Neural crest cell (in vitro differentiated cells): ENCODE measurements at regions not wholly inside any gene's neighbourhood (a gene's known extent, or its start where the extent isn't known, plus 50 kb on each side); places are given as distances from the start of the nearest gene placed in this dataset.
A peak's percentile ranks its signal among the peaks of the same experiment; 100 is the strongest.
"Not testable (repeated sequence)": the region's sequence is repeated elsewhere in the genome, so short reads cannot be mapped to it uniquely, and the experiment has no call there.

ENCODE experiments used
- DNase-seq: peaks from one replicate; pipeline ENCODE4 v3.0.0; 2021; ENCODE audit warnings: low read depth, mixed read lengths, low spot score
- H3K27ac Mint-ChIP-seq: one replicate; pipeline ENCODE4 v1.8.0; 2021; ENCODE audit warnings: mild to moderate bottlenecking, mixed read lengths; ENCODE audit not compliant: unreplicated experiment
- H3K27me3 Mint-ChIP-seq: 2 replicates; pipeline ENCODE4 v1.8.0; 2021; ENCODE audit warnings: low read depth, mild to moderate bottlenecking, mixed read lengths
- H3K36me3 Mint-ChIP-seq: 2 replicates; pipeline ENCODE4 v1.8.0; 2021; ENCODE audit warnings: low read depth, mild to moderate bottlenecking, mixed read lengths
- H3K4me1 Mint-ChIP-seq: 2 replicates; pipeline ENCODE4 v1.8.0; 2021; ENCODE audit warnings: mixed read lengths
- H3K4me3 Mint-ChIP-seq: one replicate; pipeline ENCODE4 v1.8.0; 2021; ENCODE audit warnings: mild to moderate bottlenecking, mixed read lengths
- H3K9me3 Mint-ChIP-seq: 2 replicates; pipeline ENCODE4 v1.8.0; 2021; ENCODE audit warnings: mixed read lengths
- TF ChIP-seq, protein P1 (sequence below): fragments of 200-600 bp; sonication (generic); conservative IDR thresholded peaks from 2 replicates; pipeline ENCODE4 v1.5.0; 2021; ENCODE audit warnings: antibody characterized with exemption, mild to moderate bottlenecking

DNA sequence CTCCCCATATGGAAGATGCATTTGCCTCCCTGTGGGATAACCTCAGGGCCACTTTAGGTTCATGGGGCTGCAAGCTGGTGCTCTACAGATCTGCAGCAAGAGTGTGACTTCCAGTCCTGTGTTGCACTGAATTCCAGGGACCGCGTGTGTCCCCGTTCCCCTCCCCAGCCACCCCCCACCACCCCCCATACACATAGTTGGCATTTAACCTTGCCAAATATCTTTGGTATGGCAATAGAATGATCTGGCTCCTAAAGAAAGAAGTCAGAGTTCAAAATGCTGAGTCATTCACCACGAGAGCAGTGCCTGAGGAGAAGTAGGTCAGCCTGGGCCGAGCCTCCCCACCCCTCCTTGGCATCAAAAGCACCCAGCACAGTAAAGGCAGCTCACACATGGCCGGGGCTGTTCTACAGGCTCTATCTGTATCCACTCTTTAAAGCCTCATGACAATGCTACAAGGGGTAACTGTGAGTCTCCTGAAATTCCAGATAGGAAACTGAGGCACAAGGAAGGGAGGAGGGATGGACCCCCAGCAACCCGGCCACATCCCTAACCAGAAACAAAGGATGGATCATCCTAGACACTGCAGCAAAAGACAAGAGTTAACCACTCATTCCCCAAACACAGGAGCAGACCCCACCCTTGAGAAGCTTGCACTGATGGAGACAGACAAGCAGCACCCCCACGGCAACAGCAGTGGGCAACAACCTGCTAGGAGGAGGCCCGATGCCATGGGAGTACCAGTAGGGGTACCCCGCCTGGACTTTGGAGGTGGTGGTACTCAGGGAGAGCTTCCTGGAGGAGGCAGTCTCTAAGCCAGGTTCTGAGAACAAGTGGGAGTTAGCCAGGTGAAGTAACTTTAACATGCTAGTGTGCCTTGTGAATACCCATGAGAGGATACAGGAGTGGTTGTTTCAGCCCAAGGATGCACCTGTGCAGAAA is 70.3 kb upstream of the NANOS1 start:
- Mint-ChIP-seq H3K9me3 (no peaks in the 10 kb centered on the region), H3K4me1 (peaks cover 30% of the 10 kb centered on the region), H3K27ac (peak overlapping the region; percentile 69), H3K27me3 (no peaks in the 10 kb centered on the region), H3K4me3 (no peak overlapping the region), H3K36me3 (no peaks in the 10 kb centered on the region)
- TF ChIP-seq, protein P1, sequence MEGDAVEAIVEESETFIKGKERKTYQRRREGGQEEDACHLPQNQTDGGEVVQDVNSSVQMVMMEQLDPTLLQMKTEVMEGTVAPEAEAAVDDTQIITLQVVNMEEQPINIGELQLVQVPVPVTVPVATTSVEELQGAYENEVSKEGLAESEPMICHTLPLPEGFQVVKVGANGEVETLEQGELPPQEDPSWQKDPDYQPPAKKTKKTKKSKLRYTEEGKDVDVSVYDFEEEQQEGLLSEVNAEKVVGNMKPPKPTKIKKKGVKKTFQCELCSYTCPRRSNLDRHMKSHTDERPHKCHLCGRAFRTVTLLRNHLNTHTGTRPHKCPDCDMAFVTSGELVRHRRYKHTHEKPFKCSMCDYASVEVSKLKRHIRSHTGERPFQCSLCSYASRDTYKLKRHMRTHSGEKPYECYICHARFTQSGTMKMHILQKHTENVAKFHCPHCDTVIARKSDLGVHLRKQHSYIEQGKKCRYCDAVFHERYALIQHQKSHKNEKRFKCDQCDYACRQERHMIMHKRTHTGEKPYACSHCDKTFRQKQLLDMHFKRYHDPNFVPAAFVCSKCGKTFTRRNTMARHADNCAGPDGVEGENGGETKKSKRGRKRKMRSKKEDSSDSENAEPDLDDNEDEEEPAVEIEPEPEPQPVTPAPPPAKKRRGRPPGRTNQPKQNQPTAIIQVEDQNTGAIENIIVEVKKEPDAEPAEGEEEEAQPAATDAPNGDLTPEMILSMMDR, result no peak
- no peak for DNase-seq

DNA sequence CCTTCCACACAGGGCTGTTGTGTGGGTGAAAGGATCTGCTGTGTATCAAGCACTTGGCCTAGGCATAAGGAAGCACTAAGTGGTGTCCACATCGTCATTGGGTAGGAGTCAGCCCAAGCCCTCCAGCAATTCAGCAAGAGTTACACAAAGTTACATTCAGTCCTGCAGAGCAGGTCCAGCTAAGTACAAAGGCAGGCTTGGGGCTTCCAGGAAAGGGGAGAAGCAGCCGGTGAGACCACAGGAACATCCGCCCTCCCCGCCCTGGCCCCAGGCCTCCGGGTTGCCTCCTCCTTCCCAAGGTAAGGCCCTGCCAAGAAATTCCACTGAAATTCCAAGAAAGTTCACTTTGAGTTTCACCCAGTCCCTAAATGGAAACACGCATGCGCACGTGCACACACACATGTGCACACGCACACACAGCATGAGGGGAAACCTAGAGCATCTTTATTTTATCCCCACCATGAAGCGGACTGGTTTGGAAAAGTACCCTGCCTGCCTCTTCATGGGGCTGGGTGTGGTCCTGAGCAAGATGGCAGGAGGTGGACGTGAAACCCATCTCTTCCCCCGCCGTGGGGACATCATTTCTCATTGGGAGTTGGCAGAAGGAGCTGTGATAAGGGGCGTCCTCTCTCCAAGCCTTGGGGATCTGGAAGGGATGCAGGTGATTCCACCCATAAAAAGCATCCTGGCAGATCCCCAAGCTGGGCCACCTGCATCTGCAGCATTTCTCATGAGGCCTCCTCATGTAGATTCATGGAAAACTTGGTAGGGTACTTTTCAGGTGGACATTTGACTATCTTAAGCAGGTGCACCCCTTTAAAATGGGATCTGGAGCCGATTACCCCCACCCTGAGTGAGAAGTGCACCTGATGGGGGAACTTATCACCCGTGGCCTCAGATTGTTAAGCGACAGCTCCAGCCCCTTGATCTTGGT is 69.1 kb upstream of the NANOS1 start:
- peaks cover 27% of the 10 kb centered on the region for H3K4me1 Mint-ChIP-seq
- no peak overlapping the region for H3K4me3 Mint-ChIP-seq
- no peak overlapping the region for H3K27ac Mint-ChIP-seq
- TF ChIP-seq, protein P1, result no peak
- no peaks in the 10 kb centered on the region for H3K9me3 Mint-ChIP-seq
- H3K27me3 Mint-ChIP-seq, result no peaks in the 10 kb centered on the region
- no peak for DNase-seq
- no peaks in the 10 kb centered on the region for H3K36me3 Mint-ChIP-seq

DNA sequence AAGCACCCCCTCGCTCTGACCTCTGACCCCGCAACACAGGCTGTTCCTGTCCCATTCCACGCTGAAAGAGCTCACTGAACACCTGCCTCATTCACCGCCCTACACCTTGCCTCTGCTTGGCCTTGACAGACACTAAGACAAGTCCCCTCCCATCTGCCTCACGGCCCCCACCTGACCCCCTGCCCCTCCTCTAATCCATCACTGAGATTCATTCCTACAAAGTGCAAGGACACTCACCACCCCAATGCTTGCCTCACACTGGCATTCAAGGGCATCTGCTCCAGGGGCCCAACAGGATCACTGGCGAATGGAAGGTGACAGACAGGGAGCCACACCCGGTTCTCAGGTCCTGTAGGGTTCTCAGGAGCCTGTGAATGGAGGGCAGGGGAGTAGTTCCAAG is 68.1 kb upstream of the NANOS1 start:
- Mint-ChIP-seq H3K9me3 (no peaks in the 10 kb centered on the region), H3K27me3 (no peaks in the 10 kb centered on the region), H3K27ac (no peak overlapping the region), H3K36me3 (no peaks in the 10 kb centered on the region), H3K4me1 (peaks cover 31% of the 10 kb centered on the region), H3K4me3 (no peak overlapping the region)
- no peak for DNase-seq
- TF ChIP-seq, protein P1, result no peak

DNA sequence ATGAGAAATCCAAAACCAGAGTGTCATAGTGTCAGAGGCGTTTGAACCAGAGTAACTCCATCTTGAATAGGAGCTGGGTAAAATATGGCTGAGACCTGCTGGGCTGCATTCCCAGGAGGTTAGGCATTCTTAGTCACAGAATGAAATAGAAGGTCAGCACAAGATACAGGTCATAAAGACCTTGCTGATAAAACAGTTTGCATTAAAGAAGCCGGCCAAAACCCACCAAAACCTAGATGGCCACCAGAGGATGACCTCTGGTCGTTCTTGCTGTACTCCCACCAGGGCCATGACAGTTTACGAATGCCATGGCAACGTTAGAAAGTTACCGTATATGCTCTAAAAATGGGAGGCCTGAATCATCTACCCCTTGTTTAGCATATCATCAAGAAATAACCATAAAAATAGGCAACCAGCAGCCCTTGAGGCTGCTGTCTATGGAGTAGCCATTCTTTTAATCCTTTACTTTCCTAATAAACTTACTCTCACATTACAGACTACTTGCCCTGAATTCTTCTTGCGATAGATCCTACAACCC is 67.1 kb upstream of the NANOS1 start:
- peaks cover 28% of the 10 kb centered on the region for H3K4me1 Mint-ChIP-seq

DNA sequence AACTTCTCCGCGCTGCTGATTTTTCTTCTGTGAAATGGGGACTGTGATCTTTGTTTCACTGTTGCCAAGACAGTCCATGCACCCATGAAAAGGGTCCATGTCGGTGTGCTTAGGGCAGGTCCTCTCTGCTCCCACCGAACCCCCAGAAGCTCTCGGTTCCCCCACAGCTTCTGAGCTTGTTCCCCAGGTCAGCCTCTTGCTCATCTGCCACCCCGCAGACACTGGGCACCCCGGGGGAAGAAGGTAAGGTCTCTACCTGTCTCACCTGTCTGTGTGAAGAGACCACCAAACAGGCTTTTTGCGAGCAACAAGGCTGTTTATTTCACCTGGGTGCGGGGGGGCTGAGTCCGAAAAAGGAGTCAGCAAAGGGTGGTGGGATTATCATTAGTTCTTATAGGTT is 66.2 kb upstream of the NANOS1 start:
- H3K27me3 Mint-ChIP-seq, result no peaks in the 10 kb centered on the region
- no peak overlapping the region for H3K4me3 Mint-ChIP-seq
- peaks cover 21% of the 10 kb centered on the region for H3K4me1 Mint-ChIP-seq
- no peak for DNase-seq
- no peaks in the 10 kb centered on the region for H3K36me3 Mint-ChIP-seq
- TF ChIP-seq, protein P1, result no peak
- peak overlapping the region; percentile 45 for H3K27ac Mint-ChIP-seq
- H3K9me3 Mint-ChIP-seq, result no peaks in the 10 kb centered on the region

More for the DNA sequence above, 67.1 kb upstream of the NANOS1 start:
- not testable (repeated sequence) for H3K4me3 Mint-ChIP-seq, H3K9me3 Mint-ChIP-seq, DNase-seq, H3K36me3 Mint-ChIP-seq, H3K27me3 Mint-ChIP-seq
- H3K27ac Mint-ChIP-seq, result peak overlapping the region; percentile 64
